Neural progenitor cell (in vitro differentiated cells): ENCODE measurements at regions not wholly inside any gene's neighbourhood (a gene's known extent, or its start where the extent isn't known, plus 50 kb on each side); places are given as distances from the start of the nearest gene placed in this dataset.

Experiments
- CTCF ChIP-seq: fragments of 200-600 bp; sonication (generic); IDR thresholded peaks from 2 replicates; pipeline ENCODE4 v1.5.1; 2017; ENCODE audit warnings: antibody characterized with exemption, mild to moderate bottlenecking
- EZH2 ChIP-seq: fragments of 200-600 bp; sonication (generic); IDR thresholded peaks from 2 replicates; pipeline ENCODE4 v1.6.1; 2017; ENCODE audit warnings: antibody characterized with exemption, mild to moderate bottlenecking, moderate library complexity
- EZH2phosphoT487 ChIP-seq: fragments of 200-600 bp; sonication (generic); IDR thresholded peaks from 2 replicates; pipeline ENCODE4 v1.6.1; 2017; ENCODE audit warnings: antibody characterized with exemption

DNA sequence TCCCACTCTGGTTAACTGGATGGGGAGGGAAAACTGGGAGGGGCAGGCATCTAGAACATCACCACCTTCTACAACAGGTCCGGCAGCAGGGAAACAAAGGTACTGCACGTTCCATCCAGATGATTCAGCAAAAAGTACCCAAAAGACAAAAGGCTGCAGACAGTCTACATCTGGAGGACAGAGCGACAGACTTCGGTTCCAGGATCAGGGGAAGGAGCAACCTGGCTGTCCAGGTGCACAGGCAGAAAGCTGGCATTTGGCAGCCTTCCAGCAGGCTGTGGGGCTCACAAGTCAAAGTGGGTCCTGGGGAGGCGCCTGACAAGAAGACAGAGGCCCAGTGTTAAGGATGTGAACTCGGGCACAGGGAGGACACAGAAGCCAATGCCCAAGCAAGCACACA is 202.9 kb downstream of the SUCLA2 start:
- TF ChIP-seq CTCF (no peak), EZH2 (no peak), EZH2phosphoT487 (no peak)
